B cell (primary cell): ENCODE measurements at regions not wholly inside any gene's neighbourhood (a gene's known extent, or its start where the extent isn't known, plus 50 kb on each side); places are given as distances from the start of the nearest gene placed in this dataset.

Experiments
- ATAC-seq: fragments of 200-7000 bp; cut with Tn5 transposase; one replicate; pipeline ENCODE4 v1.10.0; 2021; ENCODE audit warnings: low read depth, mild to moderate bottlenecking, moderate number of reproducible peaks, moderate library complexity
- CTCF ChIA-PET: fragments of 350-600 bp; sonication (Branson Sonifier 250); formaldehyde crosslinking; loops from one replicate; lab custom pipeline; 2021; ENCODE audit warnings: antibody characterized with exemption, inconsistent platforms; lab: Charles Lee
- POLR2A ChIA-PET: fragments of 350-600 bp; sonication (Branson Sonifier 250); formaldehyde crosslinking; loops from one replicate; lab custom pipeline; 2021; ENCODE audit warnings: antibody characterized with exemption; lab: Charles Lee
- DNase-seq: peaks from one replicate; pipeline ENCODE4 v3.0.0; 2013
- H2AFZ ChIP-seq: 2 replicates; pipeline ENCODE4 v1.6.1; 2012; ENCODE audit warnings: mild to moderate bottlenecking, low read depth, low read length; ENCODE audit not compliant: insufficient read depth, poor library complexity, severe bottlenecking
- H3K27ac ChIP-seq, 2 donors: 1 replicate in 1 of 2; 2 replicates in 1 of 2; pipeline ENCODE4 v1.5.1; 2012 to 2013; ENCODE audit warnings: low read length in 2 of 2, mild to moderate bottlenecking in 2 of 2, moderate library complexity in 1 of 2
- H3K27me3 ChIP-seq, 4 experiments: fragments of 200-600 bp in 1 of 4; sonication (generic) in 1 of 4; replicated peaks in 1 of 4; 1 replicate in 2 of 4; 2 replicates in 2 of 4; pipeline versions ENCODE4 v1.6.1 to v1.7.0; 2013 to 2016; ENCODE audit warnings: low read length in 3 of 4, mild to moderate bottlenecking in 2 of 4, mixed read lengths in 1 of 4, moderate library complexity in 1 of 4; ENCODE audit not compliant: insufficient read depth in 4 of 4, control insufficient read depth in 3 of 4; ENCODE audit errors: control extremely low read depth in 1 of 4
- H3K36me3 ChIP-seq, 2 experiments: replicated peaks in 1 of 2; 1 replicate in 1 of 2; 2 replicates in 1 of 2; pipeline versions ENCODE4 v1.6.1 to v1.7.1; 2013; ENCODE audit warnings: low read length in 1 of 2; ENCODE audit not compliant: insufficient read depth in 2 of 2, control insufficient read depth in 1 of 2; ENCODE audit errors: control extremely low read depth in 1 of 2, extremely low read depth in 1 of 2
- H3K4me1 ChIP-seq, 2 donors: fragments of 200-600 bp in 1 of 2; sonication (generic) in 1 of 2; 1 replicate in 1 of 2; 2 replicates in 1 of 2; pipeline versions ENCODE4 v1.5.1 to v1.6.1; 2013 to 2017; ENCODE audit warnings: low read length in 2 of 2; ENCODE audit not compliant: control insufficient read depth in 2 of 2, insufficient read depth in 2 of 2
- H3K4me2 ChIP-seq: replicated peaks from 2 replicates; pipeline ENCODE3; 2012; ENCODE audit warnings: mild to moderate bottlenecking, low read depth, low read length; ENCODE audit not compliant: poor library complexity, severe bottlenecking
- H3K4me3 ChIP-seq, 5 experiments: fragments of 200-600 bp in 1 of 5; sonication (generic) in 1 of 5; 1 replicate in 3 of 5; 2 replicates in 2 of 5; pipeline versions ENCODE4 v1.5.1 to v1.7.0; 2011 to 2016; ENCODE audit warnings: low read length in 4 of 5, mild to moderate bottlenecking in 4 of 5, low read depth in 2 of 5, control low read depth in 1 of 5, moderate library complexity in 1 of 5; ENCODE audit not compliant: insufficient read depth in 1 of 5; ENCODE audit errors: control extremely low read depth in 1 of 5, extremely low read depth in 1 of 5
- H3K79me2 ChIP-seq: fragments of 200-600 bp; sonication (generic); one replicate; pipeline ENCODE4 v1.6.0; 2016; ENCODE audit warnings: low read length; ENCODE audit not compliant: control insufficient read depth, insufficient read depth
- H3K9ac ChIP-seq: fragments of 200-600 bp; sonication (generic); 2 replicates; pipeline ENCODE4 v1.6.1; 2017; ENCODE audit warnings: mild to moderate bottlenecking, low read length, moderate library complexity
- H3K9me3 ChIP-seq, 3 donors: one replicate each; pipeline versions ENCODE4 v1.6.1 to v1.7.1; 2013; ENCODE audit warnings: low read length in 2 of 3; ENCODE audit not compliant: control insufficient read depth in 2 of 3, insufficient read depth in 1 of 3; ENCODE audit errors: control extremely low read depth in 1 of 3
- H4K20me1 ChIP-seq: 2 replicates; pipeline ENCODE4 v1.6.0; 2012; ENCODE audit warnings: mild to moderate bottlenecking, low read length; ENCODE audit not compliant: insufficient read depth, control insufficient read depth, poor library complexity, severe bottlenecking
- H3K27ac Mint-ChIP-seq: one replicate; pipeline ENCODE4 v1.8.0; 2021; ENCODE audit warnings: mixed read lengths
- H3K27me3 Mint-ChIP-seq: one replicate; pipeline ENCODE4 v1.8.0; 2021; ENCODE audit warnings: mixed read lengths
- H3K4me1 Mint-ChIP-seq: one replicate; pipeline ENCODE4 v1.8.0; 2021; ENCODE audit warnings: mixed read lengths
- H3K4me3 Mint-ChIP-seq: one replicate; pipeline ENCODE4 v1.8.0; 2021; ENCODE audit warnings: mixed read lengths
- H3K9me3 Mint-ChIP-seq: one replicate; pipeline ENCODE4 v1.8.0; 2022; ENCODE audit warnings: mixed read lengths; ENCODE audit not compliant: insufficient read depth
- CTCF ChIP-seq: fragments of 200-600 bp; IDR thresholded peaks from one replicate; pipeline ENCODE4 v1.8.0; 2022; ENCODE audit warnings: antibody characterized with exemption, mild to moderate bottlenecking
- EZH2 ChIP-seq: IDR thresholded peaks from 2 replicates; pipeline ENCODE4 v1.6.1; 2012; ENCODE audit warnings: borderline replicate concordance, low read depth, mild to moderate bottlenecking, moderate library complexity, low read length; ENCODE audit not compliant: insufficient read depth, poor library complexity, severe bottlenecking
- WGBS: methylation state at CpG from one replicate; pipeline ENCODE4 v1.1.5; 2013; ENCODE audit warnings: missing lambda C conversion rate; ENCODE audit not compliant: insufficient coverage; 5-methylcytosine and 5-hydroxymethylcytosine counted together
- intact Hi-C: fragments of 100-400 bp; cut with micrococcal nuclease; formaldehyde crosslinking; loops from one replicate; pipeline ENCODE4 v1.10.0; 2022

- no peaks in the 10 kb centered on the region for H3K36me3 ChIP-seq
- no peaks in the 10 kb centered on the region for H3K79me2 ChIP-seq
- Mint-ChIP-seq H3K4me1 (no peaks in the 10 kb centered on the region), H3K27me3 (peaks cover 5% of the 10 kb centered on the region), H3K9me3 (no peaks in the 10 kb centered on the region), H3K27ac (no peak overlapping the region), H3K4me3 (no peak overlapping the region)
- no peaks in the 10 kb centered on the region for H3K9me3 ChIP-seq
- H3K4me1 ChIP-seq = peaks cover 0 to 3% of the 10 kb centered on the region in 2 donors
- H4K20me1 ChIP-seq = no peaks in the 10 kb centered on the region
- POLR2A ChIA-PET = no interaction called here
- intact Hi-C loops = loop anchor here (5.0 kb wide), 1 partner anchor 1518 kb away; no protein-coding TSS in a partner anchor
- ATAC-seq (no peak), DNase-seq (no peak)
- no peak overlapping the region for H3K4me2 ChIP-seq
- no peak overlapping the region for H3K4me3 ChIP-seq
- TF ChIP-seq CTCF (no peak), EZH2 (no peak)
- no peak overlapping the region for H3K9ac ChIP-seq
- CTCF ChIA-PET = interaction anchor here (0.8 to 2.6 kb wide), 9 partner anchors 21 to 183 kb away, joined by 3 to 32 read pairs (median 4); no protein-coding TSS in a partner anchor
- H3K27me3 ChIP-seq = peaks cover 0 to 3% (median 0%) of the 10 kb centered on the region in 4 experiments
- no peak overlapping the region for H2AFZ ChIP-seq
- no peak overlapping the region for H3K27ac ChIP-seq
Observed at GRCh38 chr11:110375351-110375750, 54.4 kb upstream of the FDX1 start.

GRCh38 chr11:110376021-110376420 is 53.7 kb upstream of the FDX1 start:
- Mint-ChIP-seq H3K27me3 (peaks cover 5% of the 10 kb centered on the region), H3K27ac (no peak overlapping the region), H3K4me1 (no peaks in the 10 kb centered on the region), H3K4me3 (no peak overlapping the region), H3K9me3 (no peaks in the 10 kb centered on the region)
- Histone ChIP-seq H4K20me1 (no peaks in the 10 kb centered on the region), H3K9ac (no peak overlapping the region), H2AFZ (no peak overlapping the region), H3K36me3 (no peaks in the 10 kb centered on the region), H3K4me2 (no peak overlapping the region), H3K9me3 (no peaks in the 10 kb centered on the region), H3K4me3 (no peak overlapping the region), H3K79me2 (no peaks in the 10 kb centered on the region), H3K4me1 (peaks cover 0 to 3% of the 10 kb centered on the region in 2 donors), H3K27ac (no peak overlapping the region), H3K27me3 (peaks cover 0 to 3% (median 0%) of the 10 kb centered on the region in 4 experiments)
- ChIA-PET CTCF (interaction anchor here (0.8 to 2.6 kb wide), 8 partner anchors 57 to 183 kb away, joined by 3 to 32 read pairs (median 4); no protein-coding TSS in a partner anchor), POLR2A (no interaction called here)
- no peak for DNase-seq
- no peak for ATAC-seq
- no CpG with 5 or more reads among the region's 1 CpG for WGBS
- intact Hi-C loops = loop anchor here (1.0 to 5.0 kb wide), 4 partner anchors 57 to 1519 kb away; no protein-coding TSS in a partner anchor
- no peak for TF ChIP-seq EZH2
- no peak for TF ChIP-seq CTCF
